ENCODE measurements at regions not wholly inside any gene's neighbourhood (a gene's known extent, or its start where the extent isn't known, plus 50 kb on each side); places are given as distances from the start of the nearest gene placed in this dataset.

GRCh38 chr12:58463051-58463450 lies 457.3 kb downstream of the LRIG3 start:
- TF ChIP-seq YY1 (IDR thresholded peaks at IDR 0.05; ENCODE audit: extremely low read depth, insufficient replicate concordance, low read depth, low read length), result no peak
- TF ChIP-seq CTCF (IDR thresholded peaks at IDR 0.05 in 2 of 3, conservative IDR thresholded peaks at IDR 0.05 in 1 of 3; ENCODE audit: borderline replicate concordance in 1 of 3, insufficient read depth in 1 of 3, low read depth in 2 of 3, low read length in 2 of 3), result no peak
- TF ChIP-seq EZH2 (IDR thresholded peaks at IDR 0.05), result no peak
- no peak for TF ChIP-seq EZH2phosphoT487 (IDR thresholded peaks at IDR 0.05; ENCODE audit: borderline replicate concordance)
- TF ChIP-seq SP1 (IDR thresholded peaks at IDR 0.05; ENCODE audit: low read depth), result no peak
- no peak for TF ChIP-seq EGR1 (IDR thresholded peaks at IDR 0.05; ENCODE audit: low read depth)
- no peak for TF ChIP-seq RAD21 (IDR thresholded peaks at IDR 0.05; ENCODE audit: low read depth)
- TF ChIP-seq POLR2A (IDR thresholded peaks at IDR 0.05; ENCODE audit: borderline replicate concordance, extremely low read depth, insufficient read depth, insufficient read length), result no peak
- no peak for TF ChIP-seq REST (IDR thresholded peaks at IDR 0.05; ENCODE audit: low read depth)
- TF ChIP-seq POLR2AphosphoS5 (IDR thresholded peaks at IDR 0.05; ENCODE audit: low read depth, low read length), result no peak
- no peak for TF ChIP-seq TCF7L2 (IDR thresholded peaks at IDR 0.05; ENCODE audit: borderline replicate concordance, extremely low read depth, insufficient read depth, insufficient read length)
- no peak for TF ChIP-seq JUND (IDR thresholded peaks at IDR 0.05)
- TF ChIP-seq SRF (IDR thresholded peaks at IDR 0.05; ENCODE audit: low read depth), result no peak
- no peak for TF ChIP-seq SIN3A (IDR thresholded peaks at IDR 0.05; ENCODE audit: low read depth)
